H9 (cell line): ENCODE measurements at regions not wholly inside any gene's neighbourhood (a gene's known extent, or its start where the extent isn't known, plus 50 kb on each side); places are given as distances from the start of the nearest gene placed in this dataset.
A peak's percentile ranks its signal among the peaks of the same experiment; 100 is the strongest.

Experiments
- DNase-seq: peaks from one replicate; pipeline ENCODE4 v3.0.0-alpha.2; 2017
- H2AFZ ChIP-seq: one replicate; pipeline ENCODE4 v1.6.1; 2013; ENCODE audit warnings: mild to moderate bottlenecking, low read length, control low read depth, moderate library complexity
- H2AK5ac ChIP-seq: 2 replicates; pipeline ENCODE4 v1.6.1; 2013; ENCODE audit warnings: low read length, control low read depth, mixed read lengths; ENCODE audit not compliant: insufficient read length
- H2BK120ac ChIP-seq: one replicate; pipeline ENCODE4 v1.6.1; 2013; ENCODE audit warnings: low read depth, mild to moderate bottlenecking, low read length, control low read depth, inconsistent platforms; ENCODE audit not compliant: poor library complexity, severe bottlenecking
- H2BK12ac ChIP-seq: 2 replicates; pipeline ENCODE4 v1.6.1; 2013; ENCODE audit warnings: low read length, control low read depth, mixed read lengths, low read depth; ENCODE audit not compliant: insufficient read length
- H2BK15ac ChIP-seq: 2 replicates; pipeline ENCODE4 v1.6.1; 2013; ENCODE audit warnings: low read depth, low read length, control low read depth
- H2BK20ac ChIP-seq: one replicate; pipeline ENCODE4 v1.6.1; 2013; ENCODE audit warnings: low read depth, mild to moderate bottlenecking, low read length, control low read depth, inconsistent platforms; ENCODE audit not compliant: poor library complexity, severe bottlenecking
- H2BK5ac ChIP-seq: 2 replicates; pipeline ENCODE4 v1.6.1; 2013; ENCODE audit warnings: low read length, control low read depth, mixed read lengths; ENCODE audit not compliant: insufficient read length
- H3K14ac ChIP-seq: 2 replicates; pipeline ENCODE4 v1.6.1; 2013; ENCODE audit warnings: low read length, control low read depth; ENCODE audit not compliant: insufficient read depth
- H3K18ac ChIP-seq: 2 replicates; pipeline ENCODE4 v1.6.1; 2013; ENCODE audit warnings: low read depth, mild to moderate bottlenecking, mixed read lengths, low read length, control low read depth; ENCODE audit not compliant: insufficient read length
- H3K23ac ChIP-seq: 2 replicates; pipeline ENCODE4 v1.6.1; 2013; ENCODE audit warnings: low read length, control low read depth, mixed read lengths, low read depth; ENCODE audit not compliant: insufficient read length
- H3K23me2 ChIP-seq: 2 replicates; pipeline ENCODE4 v1.6.1; 2013; ENCODE audit warnings: low read depth, mild to moderate bottlenecking, mixed read lengths, low read length, control low read depth; ENCODE audit not compliant: insufficient read length, poor library complexity, severe bottlenecking
- H3K27ac ChIP-seq: 2 replicates; pipeline ENCODE4 v1.5.1; 2013; ENCODE audit warnings: low read length, control low read depth, mixed read lengths, low read depth; ENCODE audit not compliant: insufficient read length
- H3K27me3 ChIP-seq: 2 replicates; pipeline ENCODE4 v1.6.1; 2013; ENCODE audit warnings: low read length, control low read depth, inconsistent platforms; ENCODE audit not compliant: insufficient read depth
- H3K4ac ChIP-seq: 2 replicates; pipeline ENCODE4 v1.6.1; 2013; ENCODE audit warnings: low read depth, mild to moderate bottlenecking, control low read depth, inconsistent platforms, low read length, moderate library complexity
- H3K4me1 ChIP-seq: 2 replicates; pipeline ENCODE4 v1.6.1; 2013; ENCODE audit warnings: low read length, control low read depth, inconsistent platforms; ENCODE audit not compliant: insufficient read depth
- H3K4me2 ChIP-seq: 2 replicates; pipeline ENCODE4 v1.6.1; 2013; ENCODE audit warnings: low read length, control low read depth, mixed read lengths; ENCODE audit not compliant: insufficient read length, insufficient read depth
- H3K56ac ChIP-seq: 2 replicates; pipeline ENCODE4 v1.6.1; 2013; ENCODE audit warnings: low read depth, mild to moderate bottlenecking, mixed read lengths, low read length, control low read depth; ENCODE audit not compliant: insufficient read length
- H3K79me1 ChIP-seq: 2 replicates; pipeline ENCODE4 v1.6.1; 2013; ENCODE audit warnings: low read depth, mild to moderate bottlenecking, moderate library complexity, low read length, control low read depth, inconsistent platforms; ENCODE audit not compliant: insufficient read depth, poor library complexity, severe bottlenecking
- H3K79me2 ChIP-seq: 2 replicates; pipeline ENCODE4 v1.6.1; 2013; ENCODE audit warnings: low read length, control low read depth, inconsistent platforms; ENCODE audit not compliant: insufficient read depth
- H3K9ac ChIP-seq: 2 replicates; pipeline ENCODE4 v1.6.1; 2013; ENCODE audit warnings: low read length, control low read depth, mixed read lengths; ENCODE audit not compliant: insufficient read length; ENCODE audit errors: extremely low read depth
- H3K9me3 ChIP-seq: one replicate; pipeline ENCODE4 v1.6.1; 2013; ENCODE audit warnings: low read depth, low read length, inconsistent platforms; ENCODE audit not compliant: control insufficient read depth
- H3T11ph ChIP-seq: one replicate; pipeline ENCODE4 v1.6.1; 2013; ENCODE audit warnings: mild to moderate bottlenecking, low read length, control low read depth, inconsistent platforms
- H4K20me1 ChIP-seq: one replicate; pipeline ENCODE4 v1.6.1; 2013; ENCODE audit not compliant: control insufficient read depth, insufficient read length, insufficient read depth
- H4K5ac ChIP-seq: 2 replicates; pipeline ENCODE4 v1.6.1; 2013; ENCODE audit warnings: low read depth, mild to moderate bottlenecking, mixed read lengths, low read length, control low read depth; ENCODE audit not compliant: insufficient read length
- H4K8ac ChIP-seq: replicated peaks from 2 replicates; pipeline ENCODE4 v1.6.1; 2013; ENCODE audit warnings: low read length, control low read depth, mixed read lengths, low read depth; ENCODE audit not compliant: insufficient read length
- H4K91ac ChIP-seq: 2 replicates; pipeline ENCODE4 v1.6.1; 2013; ENCODE audit warnings: low read depth, mild to moderate bottlenecking, moderate library complexity, mixed read lengths, low read length, control low read depth; ENCODE audit not compliant: insufficient read length
- H3K27ac Mint-ChIP-seq, 3 experiments: 2 replicates in 2 of 3; 3 replicates in 1 of 3; pipeline ENCODE4 v1.8.0; 2020 to 2021; ENCODE audit warnings: mixed read lengths in 3 of 3, mild to moderate bottlenecking in 1 of 3, moderate library complexity in 1 of 3
- H3K27me3 Mint-ChIP-seq: 2 replicates; pipeline ENCODE4 v1.8.0; 2021; ENCODE audit warnings: low read depth, mild to moderate bottlenecking, moderate library complexity, mixed read lengths
- H3K36me3 Mint-ChIP-seq, 3 experiments: 2 replicates in 2 of 3; 3 replicates in 1 of 3; pipeline ENCODE4 v1.8.0; 2020 to 2021; ENCODE audit warnings: low read depth in 3 of 3, mixed read lengths in 3 of 3; ENCODE audit not compliant: insufficient read depth in 1 of 3
- H3K4me1 Mint-ChIP-seq, 2 experiments: 2 replicates each; pipeline ENCODE4 v1.8.0; 2020; ENCODE audit warnings: mixed read lengths in 2 of 2
- H3K4me3 Mint-ChIP-seq, 2 experiments: 2 replicates in 1 of 2; 3 replicates in 1 of 2; pipeline ENCODE4 v1.8.0; 2020 to 2021; ENCODE audit warnings: mild to moderate bottlenecking in 2 of 2, mixed read lengths in 2 of 2, moderate library complexity in 1 of 2
- H3K9me3 Mint-ChIP-seq, 2 experiments: 2 replicates in 1 of 2; 3 replicates in 1 of 2; pipeline ENCODE4 v1.8.0; 2020; ENCODE audit warnings: mild to moderate bottlenecking in 2 of 2, mixed read lengths in 2 of 2, moderate library complexity in 1 of 2
- CTCF ChIP-seq: fragments of 200-600 bp; sonication (generic); conservative IDR thresholded peaks from 3 replicates; pipeline ENCODE4 v1.8.0; 2021; ENCODE audit warnings: antibody characterized with exemption, mild to moderate bottlenecking
- WGBS: extraction: QIAGEN DNeasy Blood & Tissue Kit; methylation state at CpG from one replicate; pipeline ENCODE4 v1.1.7; 2013; ENCODE audit warnings: missing lambda C conversion rate, low lambda C conversion rate, mixed read lengths; ENCODE audit not compliant: insufficient read length; ENCODE audit errors: extremely low coverage; 5-methylcytosine and 5-hydroxymethylcytosine counted together

- Histone ChIP-seq H3K9me3 (no peaks in the 10 kb centered on the region), H3K27ac (no peak overlapping the region), H2BK5ac (no peak overlapping the region), H3K23me2 (no peaks in the 10 kb centered on the region), H3K79me1 (no peaks in the 10 kb centered on the region), H3K23ac (no peak overlapping the region), H3K4ac (no peak overlapping the region), H3K14ac (no peak overlapping the region), H2AFZ (no peak overlapping the region), H3K4me1 (no peaks in the 10 kb centered on the region), H4K91ac (no peak overlapping the region), H2AK5ac (no peak overlapping the region), H3K79me2 (no peaks in the 10 kb centered on the region), H2BK20ac (no peak overlapping the region), H4K5ac (no peak overlapping the region), H4K8ac (no peak overlapping the region), H3K27me3 (no peaks in the 10 kb centered on the region), H2BK15ac (no peak overlapping the region), H3K9ac (no peak overlapping the region), H3K18ac (no peak overlapping the region), H2BK12ac (no peak overlapping the region), H3K4me2 (no peak overlapping the region), H3T11ph (no peak overlapping the region), H2BK120ac (no peak overlapping the region), H3K56ac (no peak overlapping the region), H4K20me1 (no peaks in the 10 kb centered on the region)
- no peak overlapping the region for H3K4me3 Mint-ChIP-seq
- 0 out of 3 replicates have a peak, but pooled peaks have one; percentile 17 for TF ChIP-seq CTCF
- no peaks in the 10 kb centered on the region for H3K27me3 Mint-ChIP-seq
- H3K36me3 Mint-ChIP-seq = peaks cover 0 to 4% (median 2%) of the 10 kb centered on the region in 3 experiments; a peak in 5 of 7 replicates
- peaks cover 4 to 25% of the 10 kb centered on the region in 2 experiments; a peak in 3 of 4 replicates for H3K4me1 Mint-ChIP-seq
- H3K9me3 Mint-ChIP-seq = peaks cover 0 to 4% of the 10 kb centered on the region in 2 experiments; a peak in 3 of 5 replicates
- no peak for DNase-seq
- WGBS = no CpG with 5 or more reads among the region's 13 CpGs
- no peak overlapping the region for H3K27ac Mint-ChIP-seq
Measured at GRCh38 chr15:26148156-26148860, 285.2 kb upstream of the ATP10A start.
